ENCODE measurements at regions not wholly inside any gene's neighbourhood (a gene's known extent, or its start where the extent isn't known, plus 50 kb on each side); places are given as distances from the start of the nearest gene placed in this dataset.

- TF ChIP-seq CTCF (IDR thresholded peaks at IDR 0.05) (peak; percentile 85), SMC3 (IDR thresholded peaks at IDR 0.05; ENCODE audit: low read depth, low read length) (peak; percentile 92), MEF2A (IDR thresholded peaks at IDR 0.05; ENCODE audit: borderline replicate concordance, low read depth) (no peak)
These were observed 245.4 kb downstream of the MPDZ start (continued) for GRCh38 chr9:13033959-13034693.

- H3F3A ChIP-seq (replicated peaks; ENCODE audit: insufficient read depth), result no peaks in the 10 kb centered on the region
- peak overlapping the region; percentile 73 for H2AFZ ChIP-seq (ENCODE audit: low read depth)
- no peak for DNase-seq
- no peaks in the 10 kb centered on the region for H3K9me2 ChIP-seq
- H3K9me3 ChIP-seq, result no peaks in the 10 kb centered on the region
- H3K4me2 ChIP-seq, result peak overlapping the region; percentile 71
- no peaks in the 10 kb centered on the region for H4K20me1 ChIP-seq (ENCODE audit: insufficient read depth)
- 62% methylated on average over 3 of the region's 3 CpGs for WGBS (ENCODE audit: low lambda C conversion rate)
- ChIA-PET CTCF (interaction anchor here (0.6 to 5.7 kb wide), 47 partner anchors 10 to 1734 kb away, joined by 3 to 89 read pairs (median 4); partner anchors contain the start of gene LURAP1L), POLR2A (no interaction called here)
- no peak overlapping the region for H3K9ac ChIP-seq
- TF ChIP-seq EZH2phosphoT487 (IDR thresholded peaks at IDR 0.05; ENCODE audit: borderline replicate concordance, low read depth) (no peak), USF1 (IDR thresholded peaks at IDR 0.05; ENCODE audit: borderline replicate concordance, low read depth) (no peak), TAF1 (IDR thresholded peaks at IDR 0.05; ENCODE audit: borderline replicate concordance, low read depth, low read length) (no peak), FOXJ3 (CRISPR knock-in tag; IDR thresholded peaks at IDR 0.05) (no peak), RAD21 (IDR thresholded peaks at IDR 0.05; ENCODE audit: low read length) (no peak), GABPA (IDR thresholded peaks at IDR 0.05; ENCODE audit: low read depth) (no peak), JUND (IDR thresholded peaks at IDR 0.05) (no peak), EP300 (IDR thresholded peaks at IDR 0.05; ENCODE audit: borderline replicate concordance in 1 of 2, low read depth in 1 of 2, low read length in 1 of 2) (no peak), NRF1 (IDR thresholded peaks at IDR 0.05; ENCODE audit: low read depth, low read length) (no peak), TCF12 (IDR thresholded peaks at IDR 0.05) (no peak), MAX (IDR thresholded peaks at IDR 0.05; ENCODE audit: low read depth) (no peak), NFIC (IDR thresholded peaks at IDR 0.05; ENCODE audit: borderline replicate concordance) (no peak), USF2 (IDR thresholded peaks at IDR 0.05; ENCODE audit: borderline replicate concordance, low read depth, low read length) (no peak), RXRA (IDR thresholded peaks at IDR 0.05; ENCODE audit: borderline replicate concordance, low read depth) (no peak), MXI1 (IDR thresholded peaks at IDR 0.05; ENCODE audit: low read depth, low read length) (no peak), POLR2AphosphoS5 (IDR thresholded peaks at IDR 0.05; ENCODE audit: low read depth, low read length) (no peak), SMC3 (IDR thresholded peaks at IDR 0.05; ENCODE audit: low read depth, low read length) (no peak), TEAD4 (IDR thresholded peaks at IDR 0.05; ENCODE audit: borderline replicate concordance, insufficient read depth) (no peak)
- H3K27ac ChIP-seq (ENCODE audit: low read depth in 2 of 2, low read length in 1 of 2), result no peak overlapping the region
- no peaks in the 10 kb centered on the region for H3K36me3 ChIP-seq (replicated peaks in 1 of 2; ENCODE audit: control insufficient read depth in 1 of 2, insufficient read depth in 2 of 2, low read length in 1 of 2)
- no peaks in the 10 kb centered on the region for H3K79me2 ChIP-seq (ENCODE audit: insufficient read depth)
- H3K4me3 ChIP-seq (ENCODE audit: low read depth in 2 of 2, low read length in 1 of 2), result peak overlapping the region; percentile 24 to 56; a peak in 2 of 4 replicates
- peaks cover 0 to 2% of the 10 kb centered on the region in 2 experiments; a peak in 1 of 4 replicates for H3K4me1 ChIP-seq (ENCODE audit: control insufficient read depth in 1 of 2, insufficient read depth in 2 of 2, low read depth in 1 of 2, low read length in 1 of 2)
- no peaks in the 10 kb centered on the region for H3K27me3 ChIP-seq (ENCODE audit: insufficient read depth)
These were observed 244.8 kb downstream of the MPDZ start for GRCh38 chr9:13034694-13035002.
